Testis (tissue), 2 donors: ENCODE measurements at regions not wholly inside any gene's neighbourhood (a gene's known extent, or its start where the extent isn't known, plus 50 kb on each side); places are given as distances from the start of the nearest gene placed in this dataset.

Experiments used
- DNase-seq: peaks from one replicate; pipeline ENCODE4 v3.0.0-alpha.2; 2019
- H3K27ac ChIP-seq, 2 donors: fragments of 200-600 bp; sonication (generic); one replicate each; pipeline ENCODE4 v1.5.1; 2019
- H3K27me3 ChIP-seq: fragments of 200-600 bp; sonication (generic); one replicate; pipeline ENCODE4 v1.5.1; 2019
- H3K36me3 ChIP-seq: fragments of 200-600 bp; sonication (generic); one replicate; pipeline ENCODE4 v1.5.1; 2017; ENCODE audit warnings: low read depth; ENCODE audit errors: missing control alignments
- H3K4me1 ChIP-seq: fragments of 200-600 bp; sonication (generic); one replicate; pipeline ENCODE4 v1.5.1; 2019
- H3K4me3 ChIP-seq, 2 donors: fragments of 200-600 bp; sonication (generic); one replicate each; pipeline ENCODE4 v1.5.1; 2017 to 2019
- H3K9me3 ChIP-seq: fragments of 200-600 bp; sonication (generic); one replicate; pipeline ENCODE4 v1.5.1; 2017
- POLR2A ChIP-seq: fragments of 450-650 bp; IDR thresholded peaks from one replicate; pipeline ENCODE4 v1.6.1; 2017; ENCODE audit warnings: antibody characterized with exemption, mild to moderate bottlenecking, moderate library complexity
- WGBS, 2 donors: methylation state at CpG; one replicate each; pipeline ENCODE4 v1.1.5; 2018; 5-methylcytosine and 5-hydroxymethylcytosine counted together
- intact Hi-C: fragments of 100-400 bp; cut with DNase I; formaldehyde crosslinking; loops from one replicate; pipeline ENCODE4 v1.15.1; 2023; ENCODE audit warnings: low total_unique reads
- TF ChIP-seq, protein P1 (sequence below), 3 experiments: fragments of 450-650 bp in 2 of 3; fragments of 200-600 bp in 1 of 3; sonication (generic) in 1 of 3; IDR thresholded peaks; one replicate each; pipeline ENCODE4 v1.5.1; 2016 to 2019; ENCODE audit warnings: antibody characterized with exemption in 3 of 3, mild to moderate bottlenecking in 2 of 3, moderate library complexity in 1 of 3

DNA sequence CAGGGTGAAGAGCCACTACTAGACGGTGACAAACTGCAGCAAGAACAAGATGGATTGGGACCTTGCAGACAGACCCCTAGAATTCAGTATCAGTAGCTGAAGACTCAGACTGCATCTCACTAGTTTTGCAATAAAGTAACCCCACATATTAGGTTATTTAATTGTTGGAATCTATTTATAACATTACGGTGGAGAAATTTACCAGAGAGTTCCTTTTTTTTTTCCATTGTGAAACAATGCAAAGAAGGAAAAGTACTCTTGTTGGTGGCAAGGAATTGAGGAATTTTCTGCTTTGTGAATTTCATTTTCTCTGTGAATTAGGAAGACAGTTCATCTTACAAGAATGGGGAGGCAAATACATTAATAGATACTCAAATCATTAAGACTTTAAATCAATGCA, 185.7 kb upstream of the PPFIA2 start:
- no peaks in the 10 kb centered on the region for H3K36me3 ChIP-seq
- no peaks in the 10 kb centered on the region for H3K9me3 ChIP-seq
- H3K4me3 ChIP-seq: no peak overlapping the region
- H3K27ac ChIP-seq: no peak overlapping the region
- 45 to 58% methylated on average over 2 of the region's 2 CpGs for whole genome bisulfite sequencing, 2 donors
- intact Hi-C loops: no loop called here
- no peaks in the 10 kb centered on the region for H3K27me3 ChIP-seq
- TF ChIP-seq, protein P1, sequence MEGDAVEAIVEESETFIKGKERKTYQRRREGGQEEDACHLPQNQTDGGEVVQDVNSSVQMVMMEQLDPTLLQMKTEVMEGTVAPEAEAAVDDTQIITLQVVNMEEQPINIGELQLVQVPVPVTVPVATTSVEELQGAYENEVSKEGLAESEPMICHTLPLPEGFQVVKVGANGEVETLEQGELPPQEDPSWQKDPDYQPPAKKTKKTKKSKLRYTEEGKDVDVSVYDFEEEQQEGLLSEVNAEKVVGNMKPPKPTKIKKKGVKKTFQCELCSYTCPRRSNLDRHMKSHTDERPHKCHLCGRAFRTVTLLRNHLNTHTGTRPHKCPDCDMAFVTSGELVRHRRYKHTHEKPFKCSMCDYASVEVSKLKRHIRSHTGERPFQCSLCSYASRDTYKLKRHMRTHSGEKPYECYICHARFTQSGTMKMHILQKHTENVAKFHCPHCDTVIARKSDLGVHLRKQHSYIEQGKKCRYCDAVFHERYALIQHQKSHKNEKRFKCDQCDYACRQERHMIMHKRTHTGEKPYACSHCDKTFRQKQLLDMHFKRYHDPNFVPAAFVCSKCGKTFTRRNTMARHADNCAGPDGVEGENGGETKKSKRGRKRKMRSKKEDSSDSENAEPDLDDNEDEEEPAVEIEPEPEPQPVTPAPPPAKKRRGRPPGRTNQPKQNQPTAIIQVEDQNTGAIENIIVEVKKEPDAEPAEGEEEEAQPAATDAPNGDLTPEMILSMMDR (IDR thresholded peaks at IDR 0.05): no peak
- no peak for TF ChIP-seq POLR2A
- no peak for DNase-seq
- no peaks in the 10 kb centered on the region for H3K4me1 ChIP-seq

DNA sequence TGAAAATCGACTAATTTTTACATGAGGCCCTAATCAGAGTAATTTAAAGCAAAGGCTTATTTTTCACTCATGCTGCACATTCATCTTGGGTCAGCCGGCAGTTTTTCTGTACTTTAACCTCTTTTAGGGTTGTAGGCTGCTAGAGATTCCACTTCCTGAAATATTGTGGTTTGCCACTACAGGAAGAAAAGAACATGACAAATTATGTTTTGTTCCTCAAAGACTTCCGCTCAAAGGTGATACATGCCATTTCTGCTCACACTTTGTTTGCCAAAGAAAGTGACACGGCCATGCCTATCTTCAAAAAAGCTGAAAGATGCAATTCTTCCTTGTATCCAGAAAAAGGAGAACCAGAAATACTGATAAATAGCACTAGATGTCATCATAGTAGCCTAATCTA, 183.4 kb upstream of the PPFIA2 start:
- Histone ChIP-seq H3K27ac (no peak overlapping the region), H3K4me3 (no peak overlapping the region), H3K36me3 (no peaks in the 10 kb centered on the region), H3K9me3 (no peaks in the 10 kb centered on the region), H3K4me1 (no peaks in the 10 kb centered on the region), H3K27me3 (no peaks in the 10 kb centered on the region)
- no peak for DNase-seq
- intact Hi-C loops: no loop called here
- 60 to 66% methylated on average over 4 of the region's 4 CpGs for WGBS, 2 donors
- no peak for TF ChIP-seq POLR2A
- TF ChIP-seq, protein P1 (IDR thresholded peaks at IDR 0.05): no peak

DNA sequence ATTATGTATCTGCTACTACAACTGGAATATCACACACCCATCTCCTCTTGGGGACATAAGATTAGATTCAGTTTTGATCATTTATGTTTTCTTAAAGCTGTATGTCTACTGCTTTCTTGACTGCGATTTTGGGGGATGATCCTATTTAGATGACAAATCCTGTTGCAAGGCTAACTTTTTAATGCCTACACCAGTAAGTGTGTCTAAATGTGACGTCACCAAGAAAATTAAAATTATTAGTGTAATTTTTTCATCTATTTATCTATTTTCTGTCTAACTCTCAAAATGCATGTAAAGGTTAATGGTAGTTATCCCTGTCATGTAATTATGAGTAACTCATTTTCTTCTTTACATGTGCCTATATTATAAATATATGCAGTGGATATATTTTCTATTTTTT, 170.9 kb upstream of the PPFIA2 start:
- H3K4me3 ChIP-seq: no peak overlapping the region
- H3K27me3 ChIP-seq: no peaks in the 10 kb centered on the region
- no peak for DNase-seq
- H3K4me1 ChIP-seq: no peaks in the 10 kb centered on the region
- H3K36me3 ChIP-seq: no peaks in the 10 kb centered on the region
- TF ChIP-seq, protein P1 (IDR thresholded peaks at IDR 0.05): no peak
- no peak for TF ChIP-seq POLR2A
- intact Hi-C loops: no loop called here
- WGBS, 2 donors: 84 to 86% methylated on average over 2 of the region's 2 CpGs
- H3K27ac ChIP-seq: no peak overlapping the region
- H3K9me3 ChIP-seq: no peaks in the 10 kb centered on the region

DNA sequence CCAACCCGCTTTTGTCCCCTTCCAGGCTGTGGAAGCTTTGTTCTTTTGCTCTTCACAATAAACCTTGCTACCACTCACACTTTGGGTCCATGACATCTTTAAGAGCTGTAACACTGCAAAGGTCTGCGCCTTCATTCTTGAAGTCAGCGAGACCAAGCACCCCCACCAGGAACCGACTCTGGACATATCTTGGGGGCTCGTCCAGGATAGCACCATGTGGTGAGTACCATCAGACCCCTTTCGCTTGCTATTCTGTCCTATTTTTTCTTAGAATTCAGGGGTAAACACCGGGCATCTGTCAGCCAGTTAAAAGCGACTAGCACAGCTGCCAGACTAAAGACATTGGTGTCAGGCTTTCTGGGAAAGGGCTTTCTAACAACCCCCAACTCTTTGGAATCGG, 137.6 kb upstream of the PPFIA2 start:
- TF ChIP-seq, protein P1 (IDR thresholded peaks at IDR 0.05): no peak
- no peak for TF ChIP-seq POLR2A
- intact Hi-C loops: no loop called here
- DNase-seq: no peak

DNA sequence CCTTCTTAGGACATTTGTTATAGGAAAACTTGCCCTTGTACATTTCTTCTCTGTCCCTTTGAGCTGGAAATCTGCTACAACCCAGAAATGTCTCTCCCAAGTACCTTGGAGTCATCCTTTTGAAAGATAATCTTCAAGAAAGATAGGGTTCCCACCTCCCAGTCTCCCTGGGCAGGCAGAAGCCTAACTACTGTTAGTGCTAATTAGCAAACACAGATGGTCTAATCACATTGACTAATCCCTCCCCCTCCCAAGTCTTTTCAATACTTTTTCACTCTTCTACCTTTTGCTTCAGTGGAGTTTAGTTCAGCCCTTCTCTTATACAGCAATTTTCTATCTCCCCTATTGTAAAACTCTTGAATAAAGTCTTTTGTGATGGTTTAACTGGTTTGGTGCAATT, 129.8 kb upstream of the PPFIA2 start:
- Histone ChIP-seq H3K36me3 (no peaks in the 10 kb centered on the region), H3K27me3 (no peaks in the 10 kb centered on the region), H3K4me1 (no peaks in the 10 kb centered on the region), H3K4me3 (no peak overlapping the region), H3K9me3 (no peaks in the 10 kb centered on the region), H3K27ac (no peak overlapping the region)
- DNase-seq: no peak
- intact Hi-C loops: no loop called here
- TF ChIP-seq, protein P1 (IDR thresholded peaks at IDR 0.05): no peak
- TF ChIP-seq POLR2A: no peak

More for the DNA sequence above, 137.6 kb upstream of the PPFIA2 start:
- Histone ChIP-seq H3K4me3 (no peak overlapping the region), H3K27me3 (no peaks in the 10 kb centered on the region), H3K36me3 (no peaks in the 10 kb centered on the region), H3K27ac (no peak overlapping the region), H3K9me3 (no peaks in the 10 kb centered on the region), H3K4me1 (no peaks in the 10 kb centered on the region)
- WGBS, 2 donors: 84 to 91% methylated on average over 9 of the region's 9 CpGs
